Astrocyte (in vitro differentiated cells and primary cell): ENCODE measurements at regions not wholly inside any gene's neighbourhood (a gene's known extent, or its start where the extent isn't known, plus 50 kb on each side); places are given as distances from the start of the nearest gene placed in this dataset.

Experiments used
- DNase-seq: peaks from one replicate; pipeline ENCODE4 v3.0.0-alpha.2; 2010; ENCODE audit warnings: low read depth
- FAIRE-seq: peaks from 2 replicates; lab custom pipeline; 2011; peaks lifted over from hg19 to GRCh38; lab: Jason Lieb, UNC
- H2AFZ ChIP-seq: 2 replicates; pipeline ENCODE4 v1.6.0; 2012; ENCODE audit warnings: low read depth, low read length, inconsistent platforms
- H3K27ac ChIP-seq: 2 replicates; pipeline ENCODE4 v1.5.1; 2011; ENCODE audit warnings: low read depth, low read length, inconsistent platforms
- H3K27me3 ChIP-seq: 2 replicates; pipeline ENCODE4 v1.6.0; 2011; ENCODE audit warnings: low read length, inconsistent platforms; ENCODE audit not compliant: insufficient read depth
- H3K36me3 ChIP-seq: 2 replicates; pipeline ENCODE4 v1.5.1; 2011; ENCODE audit warnings: low read length, inconsistent platforms; ENCODE audit not compliant: insufficient read depth
- H3K4me1 ChIP-seq: 2 replicates; pipeline ENCODE4 v1.5.1; 2011; ENCODE audit warnings: low read length, inconsistent platforms; ENCODE audit not compliant: insufficient read depth
- H3K4me2 ChIP-seq: 2 replicates; pipeline ENCODE4 v1.6.0; 2012; ENCODE audit warnings: low read length, inconsistent platforms
- H3K4me3 ChIP-seq: 2 replicates; pipeline ENCODE4 v1.5.1; 2011; ENCODE audit warnings: low read depth, mild to moderate bottlenecking, low read length, inconsistent platforms; ENCODE audit not compliant: insufficient read depth
- H3K79me2 ChIP-seq: 2 replicates; pipeline ENCODE4 v1.6.0; 2012; ENCODE audit warnings: mild to moderate bottlenecking, low read length, inconsistent platforms; ENCODE audit not compliant: insufficient read depth
- H3K9ac ChIP-seq: 2 replicates; pipeline ENCODE4 v1.6.0; 2012; ENCODE audit warnings: mild to moderate bottlenecking, low read length, inconsistent platforms
- H3K9me3 ChIP-seq: 2 replicates; pipeline ENCODE4 v1.5.1; 2012; ENCODE audit warnings: low read depth, mild to moderate bottlenecking, low read length, inconsistent platforms; ENCODE audit not compliant: insufficient read depth
- H4K20me1 ChIP-seq: 2 replicates; pipeline ENCODE4 v1.6.0; 2012; ENCODE audit warnings: low read length, inconsistent platforms; ENCODE audit not compliant: insufficient read depth
- H3K27ac Mint-ChIP-seq: one replicate; pipeline ENCODE4 v1.8.0; 2021; ENCODE audit warnings: mild to moderate bottlenecking, mixed read lengths; ENCODE audit not compliant: unreplicated experiment
- H3K27me3 Mint-ChIP-seq: one replicate; pipeline ENCODE4 v1.8.0; 2021; ENCODE audit warnings: low read depth, mixed read lengths; ENCODE audit not compliant: unreplicated experiment
- H3K36me3 Mint-ChIP-seq: one replicate; pipeline ENCODE4 v1.8.0; 2021; ENCODE audit warnings: low read depth, mixed read lengths; ENCODE audit not compliant: unreplicated experiment
- H3K4me1 Mint-ChIP-seq: one replicate; pipeline ENCODE4 v1.8.0; 2021; ENCODE audit warnings: low read depth, mixed read lengths; ENCODE audit not compliant: unreplicated experiment
- H3K4me3 Mint-ChIP-seq: one replicate; pipeline ENCODE4 v1.8.0; 2021; ENCODE audit warnings: mild to moderate bottlenecking, moderate library complexity, mixed read lengths; ENCODE audit not compliant: unreplicated experiment
- H3K9me3 Mint-ChIP-seq: one replicate; pipeline ENCODE4 v1.8.0; 2021; ENCODE audit warnings: mild to moderate bottlenecking, mixed read lengths; ENCODE audit not compliant: unreplicated experiment
- CTCF ChIP-seq: IDR thresholded peaks from 2 replicates; pipeline ENCODE4 v1.5.1; 2011; ENCODE audit warnings: low read depth, mild to moderate bottlenecking, inconsistent platforms, low read length, moderate library complexity; ENCODE audit not compliant: insufficient read depth
- EZH2 ChIP-seq: IDR thresholded peaks from 2 replicates; pipeline ENCODE4 v1.6.1; 2012; ENCODE audit warnings: mild to moderate bottlenecking, low read length, inconsistent platforms; ENCODE audit not compliant: insufficient read depth

GRCh38 chr10:2436933-2437332 lies 630.4 kb upstream of the PFKP start:
- H3K36me3 Mint-ChIP-seq = no peaks in the 10 kb centered on the region
- no peaks in the 10 kb centered on the region for H3K79me2 ChIP-seq
- peaks cover 4% of the 10 kb centered on the region for H3K27me3 Mint-ChIP-seq
- DNase-seq (no peak), FAIRE-seq (no peak)
- peaks cover 10% of the 10 kb centered on the region for H3K9me3 ChIP-seq
- no peaks in the 10 kb centered on the region for H3K4me1 Mint-ChIP-seq
- no peak overlapping the region for H3K4me2 ChIP-seq
- no peak overlapping the region for H3K27ac ChIP-seq
- H3K27ac Mint-ChIP-seq = no peak overlapping the region
- H3K9ac ChIP-seq = no peak overlapping the region
- H3K36me3 ChIP-seq = no peaks in the 10 kb centered on the region
- no peak overlapping the region for H3K4me3 Mint-ChIP-seq
- H3K9me3 Mint-ChIP-seq = no peaks in the 10 kb centered on the region
- no peaks in the 10 kb centered on the region for H4K20me1 ChIP-seq
- no peak for TF ChIP-seq EZH2
- no peak for TF ChIP-seq CTCF
- no peaks in the 10 kb centered on the region for H3K4me1 ChIP-seq
- H3K27me3 ChIP-seq = no peaks in the 10 kb centered on the region
- no peak overlapping the region for H3K4me3 ChIP-seq
- no peak overlapping the region for H2AFZ ChIP-seq

- Mint-ChIP-seq H3K36me3 (no peaks in the 10 kb centered on the region), H3K4me1 (no peaks in the 10 kb centered on the region), H3K27ac (no peak overlapping the region), H3K4me3 (no peak overlapping the region), H3K27me3 (peaks cover 4% of the 10 kb centered on the region), H3K9me3 (peaks cover under 1% of the 10 kb centered on the region)
- no peak for DNase-seq
- Histone ChIP-seq H3K9ac (no peak overlapping the region), H2AFZ (no peak overlapping the region), H3K79me2 (no peaks in the 10 kb centered on the region), H3K4me1 (no peaks in the 10 kb centered on the region), H3K36me3 (no peaks in the 10 kb centered on the region), H3K4me2 (no peak overlapping the region), H4K20me1 (no peaks in the 10 kb centered on the region), H3K9me3 (peaks cover under 1% of the 10 kb centered on the region), H3K4me3 (no peak overlapping the region), H3K27me3 (no peaks in the 10 kb centered on the region), H3K27ac (no peak overlapping the region)
- FAIRE-seq = no peak
- no peak for TF ChIP-seq EZH2
- no peak for TF ChIP-seq CTCF
Observed at GRCh38 chr10:2431961-2432360, 635.4 kb upstream of the PFKP start.

- Histone ChIP-seq H3K4me1 (no peaks in the 10 kb centered on the region), H2AFZ (no peak overlapping the region), H3K79me2 (no peaks in the 10 kb centered on the region), H3K9ac (no peak overlapping the region), H3K4me2 (no peak overlapping the region), H3K27ac (no peak overlapping the region), H3K36me3 (no peaks in the 10 kb centered on the region), H3K27me3 (no peaks in the 10 kb centered on the region), H3K9me3 (peaks cover 4% of the 10 kb centered on the region), H4K20me1 (no peaks in the 10 kb centered on the region), H3K4me3 (no peak overlapping the region)
- H3K36me3 Mint-ChIP-seq = no peaks in the 10 kb centered on the region
- FAIRE-seq (no peak), DNase-seq (no peak)
- peaks cover 1% of the 10 kb centered on the region for H3K9me3 Mint-ChIP-seq
- H3K27me3 Mint-ChIP-seq = peaks cover 5% of the 10 kb centered on the region
- no peak overlapping the region for H3K27ac Mint-ChIP-seq
- TF ChIP-seq CTCF (no peak), EZH2 (no peak)
- no peaks in the 10 kb centered on the region for H3K4me1 Mint-ChIP-seq
- no peak overlapping the region for H3K4me3 Mint-ChIP-seq
Observed at GRCh38 chr10:2427412-2427811, 639.9 kb upstream of the PFKP start.
